Thyroid gland (tissue), 4 donors: ENCODE measurements at regions not wholly inside any gene's neighbourhood (a gene's known extent, or its start where the extent isn't known, plus 50 kb on each side); places are given as distances from the start of the nearest gene placed in this dataset.

Experiments
- DNase-seq, 2 donors: peaks; one replicate each; pipeline ENCODE4 v3.0.0-alpha.2; 2019
- H3K27ac ChIP-seq, 3 donors: fragments of 200-600 bp; sonication (generic); 1 replicate in 2 of 3; 2 replicates in 1 of 3; pipeline ENCODE4 v1.5.1; 2016 to 2019; ENCODE audit warnings: mild to moderate bottlenecking in 1 of 3, moderate library complexity in 1 of 3
- H3K27me3 ChIP-seq: fragments of 200-600 bp; sonication (generic); one replicate; pipeline ENCODE4 v1.5.1; 2019
- H3K36me3 ChIP-seq, 2 donors: fragments of 200-600 bp; sonication (generic); one replicate each; pipeline ENCODE4 v1.5.1; 2016 to 2019
- H3K4me1 ChIP-seq, 2 donors: fragments of 200-600 bp; sonication (generic); one replicate each; pipeline ENCODE4 v1.5.1; 2017 to 2019
- H3K4me3 ChIP-seq, 3 donors: fragments of 200-600 bp; sonication (generic); replicated peaks in 1 of 3; 1 replicate in 2 of 3; 2 replicates in 1 of 3; pipeline ENCODE4 v1.5.1; 2016; ENCODE audit warnings: mild to moderate bottlenecking in 1 of 3
- H3K9me3 ChIP-seq: fragments of 200-600 bp; sonication (generic); one replicate; pipeline ENCODE4 v1.5.1; 2017
- POLR2A ChIP-seq, 2 donors: fragments of 450-650 bp; IDR thresholded peaks; one replicate each; pipeline ENCODE4 v1.6.1; 2017; ENCODE audit warnings: antibody characterized with exemption in 2 of 2, mild to moderate bottlenecking in 2 of 2, moderate library complexity in 1 of 2
- WGBS, 2 donors: methylation state at CpG; one replicate each; pipeline ENCODE4 v1.1.5; 2017; 5-methylcytosine and 5-hydroxymethylcytosine counted together
- intact Hi-C: fragments of 100-400 bp; cut with DNase I; formaldehyde crosslinking; loops from one replicate; pipeline ENCODE4 v1.15.1; 2023
- TF ChIP-seq, protein P1 (sequence below), 6 experiments: fragments of 200-600 bp in 3 of 6; fragments of 450-650 bp in 3 of 6; sonication (generic) in 3 of 6; IDR thresholded peaks; one replicate each; pipeline ENCODE4 v1.5.1; 2016 to 2019; ENCODE audit warnings: antibody characterized with exemption in 6 of 6, mild to moderate bottlenecking in 2 of 6, inconsistent platforms in 1 of 6, moderate library complexity in 1 of 6

DNA sequence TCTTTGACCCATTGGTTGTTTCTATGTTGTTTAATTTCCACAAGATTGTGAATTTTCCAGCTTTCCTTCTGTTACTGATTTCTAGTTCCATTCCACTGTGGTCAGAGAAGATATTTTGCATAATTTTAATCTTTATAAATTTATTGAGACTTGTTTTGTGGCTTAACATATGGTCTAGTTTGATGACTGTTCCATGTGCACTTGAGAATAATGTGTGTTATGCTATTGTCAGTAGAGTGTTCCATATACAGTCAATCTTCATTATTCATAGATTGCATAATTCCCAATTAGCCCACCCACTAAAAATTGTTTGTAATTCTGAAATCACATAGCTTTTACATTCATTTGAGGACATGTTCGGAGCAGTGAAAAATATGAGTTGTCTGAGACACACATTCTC lies 346.1 kb upstream of the DDI1 start:
- TF ChIP-seq, protein P1, sequence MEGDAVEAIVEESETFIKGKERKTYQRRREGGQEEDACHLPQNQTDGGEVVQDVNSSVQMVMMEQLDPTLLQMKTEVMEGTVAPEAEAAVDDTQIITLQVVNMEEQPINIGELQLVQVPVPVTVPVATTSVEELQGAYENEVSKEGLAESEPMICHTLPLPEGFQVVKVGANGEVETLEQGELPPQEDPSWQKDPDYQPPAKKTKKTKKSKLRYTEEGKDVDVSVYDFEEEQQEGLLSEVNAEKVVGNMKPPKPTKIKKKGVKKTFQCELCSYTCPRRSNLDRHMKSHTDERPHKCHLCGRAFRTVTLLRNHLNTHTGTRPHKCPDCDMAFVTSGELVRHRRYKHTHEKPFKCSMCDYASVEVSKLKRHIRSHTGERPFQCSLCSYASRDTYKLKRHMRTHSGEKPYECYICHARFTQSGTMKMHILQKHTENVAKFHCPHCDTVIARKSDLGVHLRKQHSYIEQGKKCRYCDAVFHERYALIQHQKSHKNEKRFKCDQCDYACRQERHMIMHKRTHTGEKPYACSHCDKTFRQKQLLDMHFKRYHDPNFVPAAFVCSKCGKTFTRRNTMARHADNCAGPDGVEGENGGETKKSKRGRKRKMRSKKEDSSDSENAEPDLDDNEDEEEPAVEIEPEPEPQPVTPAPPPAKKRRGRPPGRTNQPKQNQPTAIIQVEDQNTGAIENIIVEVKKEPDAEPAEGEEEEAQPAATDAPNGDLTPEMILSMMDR (IDR thresholded peaks at IDR 0.05): no peak
- TF ChIP-seq POLR2A (IDR thresholded peaks at IDR 0.05): no peak
- intact Hi-C loops: no loop called here

DNA sequence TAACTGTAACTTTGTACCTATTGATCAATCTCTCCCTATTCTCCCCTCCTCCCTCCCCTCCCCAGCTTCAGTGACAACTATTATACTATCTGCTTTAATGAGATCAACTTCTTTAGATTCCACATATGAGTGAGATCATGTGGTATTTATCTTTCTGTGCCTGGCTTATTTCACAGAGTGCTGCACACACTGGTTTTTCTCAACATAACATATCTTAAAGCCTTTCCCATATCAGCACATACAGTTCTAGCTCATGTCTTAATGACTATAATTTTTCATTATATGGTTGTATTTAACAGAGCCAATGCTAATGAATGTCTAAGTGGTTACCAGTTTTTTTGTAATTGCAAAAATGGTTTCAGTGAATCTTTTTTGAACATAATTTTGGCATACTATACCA lies 340.3 kb upstream of the DDI1 start:
- Histone ChIP-seq H3K27ac (no peak overlapping the region), H3K4me1 (no peaks in the 10 kb centered on the region), H3K9me3 (no peaks in the 10 kb centered on the region), H3K27me3 (no peaks in the 10 kb centered on the region), H3K36me3 (no peaks in the 10 kb centered on the region), H3K4me3 (no peak overlapping the region)
- DNase-seq: no peak
- intact Hi-C loops: no loop called here
- TF ChIP-seq, protein P1 (IDR thresholded peaks at IDR 0.05): no peak
- no peak for TF ChIP-seq POLR2A (IDR thresholded peaks at IDR 0.05)

More for the DNA sequence above, 346.1 kb upstream of the DDI1 start:
- no peak for DNase-seq
- no peaks in the 10 kb centered on the region for H3K9me3 ChIP-seq
- no peak overlapping the region for H3K4me3 ChIP-seq
- no peaks in the 10 kb centered on the region for H3K4me1 ChIP-seq
- 94 to 95% methylated on average over 1 of the region's 1 CpG for WGBS, 2 donors
- no peaks in the 10 kb centered on the region for H3K27me3 ChIP-seq
- no peaks in the 10 kb centered on the region for H3K36me3 ChIP-seq
- no peak overlapping the region for H3K27ac ChIP-seq

DNA sequence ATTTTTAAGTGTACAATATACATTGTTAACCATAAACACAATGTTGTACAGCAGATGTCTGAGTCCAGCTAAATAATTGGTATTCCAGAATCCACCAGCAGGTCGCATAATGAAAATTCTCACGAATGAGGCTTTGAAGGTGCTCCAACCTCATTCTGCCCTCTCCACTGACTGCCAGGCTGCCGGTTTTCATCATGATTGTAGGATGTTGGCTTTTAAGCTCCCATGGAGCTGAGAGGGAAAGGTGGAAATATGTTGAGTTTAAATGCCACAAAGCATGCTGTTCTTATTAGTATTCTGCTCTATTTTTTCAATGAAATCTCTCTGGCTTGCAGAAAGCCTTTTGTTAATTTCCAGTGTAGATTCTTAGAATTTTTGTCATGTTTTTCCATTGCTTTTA lies 337.2 kb upstream of the DDI1 start:
- Histone ChIP-seq H3K4me3 (no peak overlapping the region), H3K27me3 (no peaks in the 10 kb centered on the region), H3K4me1 (no peaks in the 10 kb centered on the region), H3K9me3 (no peaks in the 10 kb centered on the region), H3K27ac (no peak overlapping the region), H3K36me3 (no peaks in the 10 kb centered on the region)
- 60 to 70% methylated on average over 3 of the region's 3 CpGs for WGBS, 2 donors
- intact Hi-C loops: no loop called here
- DNase-seq: no peak
- TF ChIP-seq POLR2A (IDR thresholded peaks at IDR 0.05): no peak
- TF ChIP-seq, protein P1 (IDR thresholded peaks at IDR 0.05): no peak

DNA sequence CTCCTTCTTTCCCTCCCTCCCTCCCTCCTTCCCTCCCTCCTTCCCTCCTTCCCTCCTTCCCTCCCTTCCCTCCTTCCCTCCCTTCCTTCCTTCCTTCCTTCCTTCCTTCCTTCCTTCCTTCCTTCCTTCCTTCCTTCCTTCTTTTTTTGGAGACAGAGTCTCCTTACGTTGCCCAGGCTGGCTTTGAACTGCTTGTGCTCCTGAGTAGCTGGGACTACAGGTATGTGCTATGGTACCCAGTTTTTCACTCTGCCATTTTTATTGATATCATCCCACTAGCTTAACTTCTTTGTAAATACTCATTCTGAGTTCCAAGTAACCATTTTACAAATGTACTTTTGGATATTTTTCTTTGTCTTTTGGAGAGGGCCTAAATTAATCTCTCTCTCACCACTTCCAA lies 336.8 kb upstream of the DDI1 start:
- H3K4me1 ChIP-seq: no peaks in the 10 kb centered on the region
- intact Hi-C loops: no loop called here
- H3K4me3 ChIP-seq: no peak overlapping the region
- no peaks in the 10 kb centered on the region for H3K27me3 ChIP-seq
- H3K36me3 ChIP-seq: no peaks in the 10 kb centered on the region
- H3K27ac ChIP-seq: no peak overlapping the region
- DNase-seq: no peak
- TF ChIP-seq, protein P1 (IDR thresholded peaks at IDR 0.05): no peak
- TF ChIP-seq POLR2A (IDR thresholded peaks at IDR 0.05): no peak
- WGBS, 2 donors: 78 to 82% methylated on average over 1 of the region's 1 CpG
- no peaks in the 10 kb centered on the region for H3K9me3 ChIP-seq

DNA sequence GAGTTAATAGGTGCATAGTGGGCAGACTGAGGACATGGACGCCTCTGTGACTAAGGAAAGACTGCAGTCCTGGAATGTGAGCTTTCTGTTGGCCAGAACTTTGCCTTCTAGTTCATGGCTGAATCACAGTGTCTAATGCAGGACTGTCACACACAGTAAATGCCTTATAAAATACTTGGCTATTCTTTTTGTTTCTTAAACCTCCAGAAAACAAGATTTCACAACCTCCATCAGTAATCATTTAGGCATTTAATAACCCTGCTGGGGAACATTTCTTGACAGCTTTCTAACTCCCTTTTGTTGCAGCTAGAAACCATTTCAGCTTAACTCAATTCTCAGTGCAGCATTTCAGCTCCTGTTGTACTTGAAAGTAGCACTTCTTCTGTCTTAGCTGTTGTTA lies 335.8 kb upstream of the DDI1 start:
- no peaks in the 10 kb centered on the region for H3K36me3 ChIP-seq
- no peaks in the 10 kb centered on the region for H3K4me1 ChIP-seq
- TF ChIP-seq, protein P1 (IDR thresholded peaks at IDR 0.05): no peak
- no peak for TF ChIP-seq POLR2A (IDR thresholded peaks at IDR 0.05)
- H3K27ac ChIP-seq: no peak overlapping the region
- no peaks in the 10 kb centered on the region for H3K9me3 ChIP-seq
- intact Hi-C loops: no loop called here
- DNase-seq: no peak
- H3K4me3 ChIP-seq: no peak overlapping the region
- WGBS, 2 donors: 45 to 54% methylated on average over 1 of the region's 1 CpG
- no peaks in the 10 kb centered on the region for H3K27me3 ChIP-seq
